GM19328 (cell line): ENCODE measurements at regions not wholly inside any gene's neighbourhood (a gene's known extent, or its start where the extent isn't known, plus 50 kb on each side); places are given as distances from the start of the nearest gene placed in this dataset.

Experiments
- ATAC-seq: cut with Tn5 transposase; IDR thresholded peaks from one replicate; pipeline ENCODE4 v1.9.1; 2021; ENCODE audit warnings: mild to moderate bottlenecking, moderate library complexity; ENCODE audit not compliant: unreplicated experiment

GRCh38 chr4:128416921-128417320 lies 129.3 kb upstream of the PGRMC2 start:
- no peak for ATAC-seq

DNA sequence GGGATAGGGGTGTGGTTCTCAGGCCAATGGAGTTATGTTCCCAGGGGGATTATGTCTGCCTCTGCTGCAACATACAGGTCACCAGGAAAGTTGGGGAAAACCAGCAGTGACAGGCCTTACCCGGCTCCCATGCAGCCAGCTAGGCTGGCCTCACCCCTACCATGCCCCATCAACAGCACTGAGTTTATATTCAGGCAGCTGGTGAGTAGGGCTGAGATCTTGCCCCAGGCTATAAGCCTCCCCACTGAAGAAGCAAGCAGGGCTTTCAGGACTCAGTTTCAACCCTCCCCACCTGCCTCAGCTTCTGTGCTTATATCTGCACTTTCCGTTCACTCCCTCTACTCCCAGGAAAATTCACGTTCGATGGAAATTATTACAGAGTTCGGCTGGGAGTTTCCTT lies 122.4 kb upstream of the PGRMC2 start:
- ATAC-seq, result no peak

GRCh38 chr4:128403586-128403985 lies 116.0 kb upstream of the PGRMC2 start:
- no peak for ATAC-seq

DNA sequence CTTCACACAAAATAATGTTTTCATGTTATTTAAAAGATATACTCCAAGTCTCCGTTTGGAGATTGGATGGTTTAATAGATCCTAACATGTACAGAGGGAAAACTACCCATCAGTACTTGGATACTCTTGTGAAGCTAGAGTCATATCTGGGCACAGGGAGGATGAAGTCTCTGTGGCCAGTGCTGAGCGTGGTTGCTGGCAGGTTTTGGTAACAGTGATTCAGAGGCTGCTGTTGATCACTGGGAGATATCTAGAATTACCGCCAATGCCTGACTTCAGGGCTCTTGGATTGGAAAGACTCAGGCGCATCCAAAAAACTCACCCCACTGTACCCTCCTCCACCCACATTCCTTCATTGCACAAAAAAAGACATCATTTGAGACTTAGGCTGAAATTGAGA lies 107.2 kb upstream of the PGRMC2 start:
- no peak for ATAC-seq

DNA sequence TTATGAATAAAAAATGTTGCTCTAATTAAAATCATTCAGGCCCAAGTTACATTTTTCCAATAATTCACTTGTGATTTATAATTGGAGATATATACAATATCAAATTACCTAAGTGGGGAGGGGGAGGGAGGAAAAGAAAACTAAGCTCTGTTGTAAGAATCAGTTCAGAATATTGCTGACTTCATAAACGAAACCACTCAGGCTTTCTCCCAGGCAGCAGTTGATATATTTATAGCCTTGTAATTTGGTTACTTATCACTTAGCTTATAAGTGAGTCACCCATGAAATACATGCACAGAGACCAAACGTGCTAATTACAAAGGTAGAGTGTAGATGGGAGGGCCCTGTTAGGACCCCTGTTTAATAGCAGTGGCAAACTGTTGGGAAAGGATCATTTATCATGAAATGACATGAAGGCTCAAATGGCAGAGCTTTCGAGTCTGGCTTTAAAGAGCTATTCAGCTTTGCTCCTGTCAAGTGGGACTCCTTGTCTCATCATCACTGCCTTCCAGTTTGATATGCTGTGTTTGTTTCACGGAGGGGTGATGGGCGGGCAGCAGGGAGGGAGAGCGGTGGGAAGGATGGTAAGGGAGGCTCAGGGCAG lies 105.6 kb upstream of the PGRMC2 start:
- no peak for ATAC-seq

GRCh38 chr4:128390475-128390996 lies 102.9 kb upstream of the PGRMC2 start:
- ATAC-seq, result no peak

DNA sequence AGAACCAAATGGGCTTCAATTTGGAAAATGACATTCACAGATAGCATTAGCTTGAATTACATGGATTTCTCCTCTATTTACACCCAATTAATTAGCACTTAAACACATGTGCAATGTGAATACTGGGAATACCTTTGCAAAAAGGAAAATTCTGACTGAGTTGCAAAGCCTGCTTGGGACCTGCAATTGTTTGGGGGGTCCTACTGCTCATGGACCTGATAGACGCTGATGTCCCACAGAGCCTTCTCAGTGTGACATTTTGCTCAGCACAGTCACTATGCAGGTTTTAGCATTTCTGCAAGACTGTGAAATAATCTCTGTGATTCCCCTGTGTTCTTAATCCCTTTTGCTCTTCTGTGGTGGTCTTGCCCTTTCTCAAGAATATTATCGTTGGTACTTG lies 101.2 kb upstream of the PGRMC2 start:
- ATAC-seq, result no peak

DNA sequence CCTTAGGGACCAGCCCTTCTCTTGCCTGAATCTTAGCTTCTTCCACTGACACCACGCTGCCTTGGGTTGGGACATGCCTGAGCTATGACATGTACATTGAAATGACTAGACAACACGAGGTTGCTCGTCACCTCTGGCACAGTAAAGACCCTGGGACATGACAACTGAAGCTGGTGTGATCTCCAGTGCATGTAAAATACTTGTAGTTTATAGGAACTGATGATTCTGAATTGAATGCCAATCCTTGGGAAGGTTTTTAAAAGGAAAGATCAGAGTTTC lies 100.7 kb upstream of the PGRMC2 start:
- no peak for ATAC-seq

DNA sequence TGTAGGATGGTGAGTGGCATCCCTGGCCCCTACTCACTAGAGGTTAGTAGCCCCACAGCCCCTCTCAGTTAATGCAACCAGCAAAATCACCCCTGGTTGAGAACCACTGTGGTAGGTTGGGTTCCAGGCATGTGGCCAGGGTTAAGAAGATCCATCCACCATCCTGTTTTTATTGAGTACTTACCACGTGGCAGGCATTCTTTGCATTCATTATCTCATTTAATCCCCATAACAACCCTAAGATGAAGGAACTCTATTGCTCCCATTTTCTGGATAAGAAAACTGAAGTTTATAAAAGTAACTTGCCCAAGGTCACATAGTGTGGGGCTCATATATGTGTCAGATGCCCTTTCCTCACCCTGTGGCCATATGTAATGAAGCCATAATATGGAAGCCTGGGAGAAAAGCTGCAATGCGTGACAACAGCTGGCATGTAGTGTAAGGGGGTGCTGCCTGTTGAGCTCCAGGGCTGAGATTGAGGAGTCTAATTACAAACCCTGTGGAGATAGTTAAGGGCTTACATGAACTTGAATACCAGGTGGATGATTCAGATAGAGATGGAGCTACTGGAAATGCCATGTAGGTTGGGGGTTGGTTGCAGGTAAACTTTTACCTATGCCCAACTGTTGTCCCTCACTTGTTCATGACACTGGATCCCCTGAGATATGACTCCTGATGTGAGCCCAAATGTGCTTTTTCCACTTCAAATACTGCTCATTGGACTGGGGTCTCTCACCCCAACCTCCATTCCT lies 100.2 kb upstream of the PGRMC2 start:
- ATAC-seq, result no peak

- no peak for ATAC-seq
These were observed 99.4 kb upstream of the PGRMC2 start for GRCh38 chr4:128386761-128387599.

- ATAC-seq, result no peak
These were observed 98.2 kb upstream of the PGRMC2 start for GRCh38 chr4:128385683-128386304.

- no peak for ATAC-seq
These were observed 97.4 kb upstream of the PGRMC2 start for GRCh38 chr4:128384765-128385598.

DNA sequence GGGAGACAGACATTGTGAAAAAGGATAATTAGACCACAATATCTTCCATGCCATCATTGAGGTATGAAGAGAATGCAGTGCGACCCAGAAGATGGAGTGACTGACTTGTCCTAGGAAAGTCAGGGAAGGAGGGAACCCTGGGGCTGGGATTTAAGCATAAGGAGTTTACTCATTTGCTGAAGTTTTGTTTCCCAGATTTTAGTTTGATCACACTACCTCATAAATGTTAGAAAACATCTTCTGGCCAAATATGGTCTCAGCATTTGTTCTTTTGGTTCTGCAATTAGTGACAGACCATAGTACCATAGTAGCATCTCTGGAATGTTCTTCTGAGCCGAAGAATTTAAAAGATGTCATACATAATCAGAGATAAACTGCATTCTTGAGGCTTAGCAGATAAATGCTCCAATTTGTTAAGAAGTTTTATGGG lies 96.5 kb upstream of the PGRMC2 start:
- ATAC-seq, result no peak

DNA sequence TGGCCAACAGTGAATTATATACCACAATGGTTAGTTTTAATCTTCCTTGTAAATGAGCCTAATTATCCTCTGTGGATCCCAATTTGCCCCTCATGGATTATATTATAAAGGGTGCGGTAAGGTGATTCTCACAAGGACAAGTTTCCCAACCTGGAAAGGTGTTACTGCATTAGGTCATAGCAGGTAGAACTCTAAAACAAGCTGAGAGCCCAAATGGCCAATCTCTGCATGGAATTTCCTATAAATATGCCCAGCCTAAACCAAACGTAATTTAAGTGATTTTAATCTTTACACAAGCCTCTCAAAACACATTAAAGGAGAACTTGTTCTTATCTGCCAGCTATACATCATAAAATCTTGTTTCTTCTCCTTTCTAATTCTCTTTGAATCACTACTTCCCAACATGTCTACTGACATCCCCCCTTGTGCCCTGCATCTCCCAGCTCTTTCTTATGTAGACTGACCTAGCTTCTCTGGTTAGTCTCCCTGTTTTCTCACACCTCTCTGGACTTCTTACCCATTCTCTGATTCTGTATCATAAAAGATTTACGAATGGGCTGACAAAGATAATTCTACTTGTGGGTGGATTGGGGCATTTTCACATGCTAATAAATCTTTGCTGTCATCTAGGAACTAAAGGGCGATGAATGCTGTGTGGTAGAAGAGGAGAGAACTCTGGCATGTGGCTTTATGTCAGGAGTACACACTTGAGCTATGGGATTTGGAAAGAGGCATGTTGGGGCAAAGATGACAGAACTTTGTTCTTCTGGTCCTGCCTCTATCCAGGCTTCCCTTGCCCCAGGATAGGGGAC lies 94.3 kb upstream of the PGRMC2 start:
- no peak for ATAC-seq

DNA sequence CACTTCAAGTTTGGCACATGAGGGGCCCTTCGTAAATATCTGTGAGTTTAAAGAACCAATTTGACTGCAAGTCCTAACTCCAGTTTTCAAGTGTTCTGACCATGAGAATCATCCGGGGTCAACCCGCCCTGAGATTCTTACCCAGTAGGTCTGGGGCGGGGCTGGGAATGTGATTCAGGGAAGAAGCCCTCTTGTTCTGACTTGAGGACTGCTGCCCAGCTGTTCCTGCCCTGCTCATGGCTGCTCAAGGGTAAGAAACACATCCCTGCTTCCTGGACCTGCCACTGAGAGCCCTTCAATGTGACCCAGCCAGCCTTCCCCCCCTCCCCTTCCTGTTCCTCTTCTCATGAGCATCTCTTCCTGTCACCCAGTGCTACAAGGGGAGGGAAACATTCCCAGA lies 92.7 kb upstream of the PGRMC2 start:
- ATAC-seq, result no peak

DNA sequence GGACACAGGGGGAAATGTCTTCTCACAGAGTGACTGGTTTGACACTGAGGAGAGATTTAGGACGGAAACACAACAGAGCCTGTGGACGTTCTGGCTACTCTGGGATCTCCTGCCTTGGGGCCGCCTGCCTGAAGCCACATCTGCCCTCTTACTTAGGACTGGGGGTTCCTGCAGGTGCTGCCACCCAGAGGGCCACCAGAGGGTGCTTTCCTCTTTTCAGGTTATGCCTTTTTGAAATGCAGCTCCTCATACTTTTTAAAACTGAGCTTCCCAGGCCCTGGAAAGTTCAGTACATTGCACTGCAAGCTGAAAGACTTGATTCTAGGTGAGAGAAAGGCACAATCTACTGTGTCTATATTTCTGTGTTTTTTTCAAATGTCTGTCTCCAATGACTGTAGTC lies 92.2 kb upstream of the PGRMC2 start:
- no peak for ATAC-seq

- no peak for ATAC-seq
These were observed 91.1 kb upstream of the PGRMC2 start for GRCh38 chr4:128378668-128379067.

DNA sequence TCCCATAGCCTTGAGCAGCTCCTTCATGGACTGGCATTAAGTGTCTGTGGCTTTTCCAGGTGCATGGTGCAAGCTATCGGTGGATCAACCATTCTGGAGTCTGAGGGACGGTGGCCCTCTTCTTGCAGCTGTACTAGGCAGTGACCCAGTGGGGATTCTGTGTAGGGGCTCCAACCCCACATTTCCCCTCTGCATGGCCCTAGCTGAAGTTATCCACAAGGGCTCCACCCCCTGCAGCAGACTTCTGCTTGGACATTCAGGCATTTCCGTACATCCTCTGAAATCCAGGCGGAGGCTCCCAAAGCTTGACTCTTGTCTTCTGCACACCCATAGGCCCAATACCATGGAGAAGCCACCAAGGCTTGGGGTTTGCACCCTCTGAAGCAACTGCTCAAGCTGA lies 89.3 kb upstream of the PGRMC2 start:
- ATAC-seq, result no peak

DNA sequence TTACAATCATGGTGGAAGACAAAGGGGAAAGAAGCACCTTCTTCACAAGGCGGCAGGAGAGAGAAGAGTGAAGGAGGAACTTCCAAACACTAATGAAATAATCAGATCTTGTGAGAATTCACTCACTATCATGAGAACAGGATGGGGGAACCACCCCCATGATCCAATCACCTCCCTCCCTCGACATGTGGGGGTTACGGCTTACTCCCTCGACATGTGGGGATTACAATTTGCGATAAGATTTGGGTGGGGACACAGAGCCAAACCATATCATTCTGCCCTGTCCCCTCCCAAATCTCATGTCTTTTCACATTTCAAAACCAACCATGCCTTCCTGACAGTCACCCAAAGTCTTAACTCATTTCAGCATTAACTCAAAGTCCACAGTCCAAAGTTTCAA lies 88.7 kb upstream of the PGRMC2 start:
- no peak for ATAC-seq

GRCh38 chr4:128373628-128374027 lies 86.0 kb upstream of the PGRMC2 start:
- ATAC-seq, result no peak
